ENCODE measurements at regions not wholly inside any gene's neighbourhood (a gene's known extent, or its start where the extent isn't known, plus 50 kb on each side); places are given as distances from the start of the nearest gene placed in this dataset.

DNA sequence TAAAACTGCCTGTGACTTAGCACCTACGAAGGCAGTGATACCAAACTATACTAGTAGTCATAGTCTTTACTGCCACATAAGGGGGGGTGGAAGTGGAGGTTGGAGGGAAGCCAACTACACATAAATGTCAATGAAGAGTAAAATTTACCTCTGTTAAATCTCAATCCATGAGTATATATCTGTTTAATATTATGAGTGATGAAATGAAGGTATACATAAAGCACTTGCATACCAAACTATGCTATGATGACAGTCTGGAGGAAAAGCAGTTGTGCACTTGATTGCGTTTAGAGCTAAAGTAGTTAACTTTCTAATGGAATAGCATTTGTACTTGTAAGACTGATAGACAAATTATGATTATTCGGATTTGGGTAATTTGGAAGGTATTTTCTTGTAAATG lies 129.2 kb upstream of the POU5F2 start:
- H4K20me1 ChIP-seq (ENCODE audit: control insufficient read depth, insufficient read depth, insufficient read length), result no peaks in the 10 kb centered on the region
- no peak for DNase-seq
- no peak overlapping the region for H2BK12ac ChIP-seq (ENCODE audit: insufficient read length, low read depth, low read length)
- Mint-ChIP-seq H3K4me1 (peaks cover 12 to 15% of the 10 kb centered on the region in 2 experiments), H3K27ac (no peak overlapping the region), H3K9me3 (no peaks in the 10 kb centered on the region), H3K4me3 (no peak overlapping the region), H3K36me3 (ENCODE audit: insufficient read depth in 1 of 3, low read depth in 3 of 3) (no peaks in the 10 kb centered on the region), H3K27me3 (ENCODE audit: low read depth) (no peaks in the 10 kb centered on the region)
- H3K14ac ChIP-seq (ENCODE audit: insufficient read depth, low read length), result no peak overlapping the region
- H2BK15ac ChIP-seq (ENCODE audit: low read depth, low read length), result no peak overlapping the region
- H4K5ac ChIP-seq (ENCODE audit: insufficient read length, low read depth, low read length), result no peak overlapping the region
- H3T11ph ChIP-seq (ENCODE audit: low read length), result no peak overlapping the region
- H3K23ac ChIP-seq (ENCODE audit: insufficient read length, low read depth, low read length), result no peak overlapping the region
- H4K8ac ChIP-seq (replicated peaks; ENCODE audit: insufficient read length, low read depth, low read length), result no peak overlapping the region
- TF ChIP-seq CTCF (conservative IDR thresholded peaks at IDR 0.05), result no peak
- H2BK5ac ChIP-seq (ENCODE audit: insufficient read length, low read length), result no peak overlapping the region
- peaks cover 3% of the 10 kb centered on the region; the same call in 1 of the 2 replicates for H3K4me1 ChIP-seq (ENCODE audit: insufficient read depth, low read length)
- no peak overlapping the region for H3K18ac ChIP-seq (ENCODE audit: insufficient read length, low read depth, low read length)
- H3K27ac ChIP-seq (ENCODE audit: insufficient read length, low read depth, low read length), result no peak overlapping the region
- no peak overlapping the region for H2AFZ ChIP-seq (ENCODE audit: low read length)
- no peak overlapping the region for H2AK5ac ChIP-seq (ENCODE audit: insufficient read length, low read length)
- H3K4me2 ChIP-seq (ENCODE audit: insufficient read depth, insufficient read length, low read length), result no peak overlapping the region
- WGBS (ENCODE audit: extremely low coverage, insufficient read length, low lambda C conversion rate), result no CpG with 5 or more reads among the region's 3 CpGs
- H3K27me3 ChIP-seq (ENCODE audit: insufficient read depth, low read length), result no peaks in the 10 kb centered on the region
- no peaks in the 10 kb centered on the region for H3K23me2 ChIP-seq (ENCODE audit: insufficient read length, low read depth, low read length, poor library complexity, severe bottlenecking)
- H3K56ac ChIP-seq (ENCODE audit: insufficient read length, low read depth, low read length), result no peak overlapping the region
- H3K9ac ChIP-seq (ENCODE audit: extremely low read depth, insufficient read length, low read length), result no peak overlapping the region
- no peak overlapping the region for H3K4ac ChIP-seq (ENCODE audit: low read depth, low read length)
- H2BK120ac ChIP-seq (ENCODE audit: low read depth, low read length, poor library complexity, severe bottlenecking), result no peak overlapping the region
- no peaks in the 10 kb centered on the region for H3K9me3 ChIP-seq (ENCODE audit: control insufficient read depth, low read depth, low read length)
- no peak overlapping the region for H4K91ac ChIP-seq (ENCODE audit: insufficient read length, low read depth, low read length)
- no peaks in the 10 kb centered on the region for H3K79me2 ChIP-seq (ENCODE audit: insufficient read depth, low read length)
- no peak overlapping the region for H2BK20ac ChIP-seq (ENCODE audit: low read depth, low read length, poor library complexity, severe bottlenecking)
- no peaks in the 10 kb centered on the region for H3K79me1 ChIP-seq (ENCODE audit: insufficient read depth, low read depth, low read length, poor library complexity, severe bottlenecking)

All from H9 (cell line).